Caco-2 (cell line): ENCODE measurements at regions not wholly inside any gene's neighbourhood (a gene's known extent, or its start where the extent isn't known, plus 50 kb on each side); places are given as distances from the start of the nearest gene placed in this dataset.

Experiments used
- BruUV-seq: library from RNA; stranded (reverse); fragments of 400-500 nt; replicated peaks from 2 replicates; lab custom pipeline; 2021; lab: Mats Ljungman, UMichigan
- CTCF ChIA-PET: fragments of 300-600 bp; sonication (Branson Sonifier 250); formaldehyde crosslinking; loops from one replicate; lab custom pipeline; 2022; ENCODE audit warnings: antibody characterized with exemption; lab: Charles Lee
- POLR2A ChIA-PET: fragments of 300-600 bp; sonication (Branson Sonifier 250); formaldehyde crosslinking; loops from one replicate; lab custom pipeline; 2022; ENCODE audit warnings: antibody characterized with exemption; lab: Charles Lee
- DNase-seq, 2 experiments: peaks; one replicate each; pipeline versions ENCODE4 v3.0.0 to v3.0.0-alpha.2; 2020 to 2022
- H3K27me3 ChIP-seq: replicated peaks from 2 replicates; pipeline ENCODE4 v1.6.0; 2011; ENCODE audit warnings: low read length; ENCODE audit not compliant: control insufficient read depth, insufficient read depth
- H3K36me3 ChIP-seq: 2 replicates; pipeline ENCODE4 v1.5.1; 2011; ENCODE audit warnings: low read length; ENCODE audit not compliant: control insufficient read depth, insufficient read depth
- H3K4me1 ChIP-seq: fragments of 250-450 bp; sonication (Bioruptor Pico); 2 replicates; pipeline ENCODE4 v1.5.1; 2020; ENCODE audit warnings: mild to moderate bottlenecking
- H3K4me3 ChIP-seq: 2 replicates; pipeline ENCODE4 v1.5.1; 2011; ENCODE audit warnings: low read depth, mild to moderate bottlenecking, control low read depth, low read length
- H3K9me3 ChIP-seq: fragments of 250-450 bp; sonication (Bioruptor Pico); 2 replicates; pipeline ENCODE4 v1.5.1; 2020; ENCODE audit warnings: mild to moderate bottlenecking, moderate library complexity
- H3K27ac Mint-ChIP-seq: one replicate; pipeline ENCODE4 v1.8.0; 2022; ENCODE audit warnings: mixed read lengths; ENCODE audit not compliant: unreplicated experiment
- H3K27me3 Mint-ChIP-seq: one replicate; pipeline ENCODE4 v1.8.0; 2022; ENCODE audit warnings: mixed read lengths; ENCODE audit not compliant: insufficient read depth, unreplicated experiment
- H3K36me3 Mint-ChIP-seq: one replicate; pipeline ENCODE4 v1.8.0; 2022; ENCODE audit warnings: mild to moderate bottlenecking, mixed read lengths; ENCODE audit not compliant: insufficient read depth, unreplicated experiment
- H3K4me1 Mint-ChIP-seq: one replicate; pipeline ENCODE4 v1.8.0; 2022; ENCODE audit warnings: low read depth, mixed read lengths; ENCODE audit not compliant: unreplicated experiment
- H3K4me3 Mint-ChIP-seq: one replicate; pipeline ENCODE4 v1.8.0; 2022; ENCODE audit warnings: mild to moderate bottlenecking, moderate library complexity, mixed read lengths; ENCODE audit not compliant: unreplicated experiment
- H3K9me3 Mint-ChIP-seq: one replicate; pipeline ENCODE4 v1.8.0; 2022; ENCODE audit warnings: mixed read lengths; ENCODE audit not compliant: unreplicated experiment
- intact Hi-C: fragments of 100-400 bp; cut with micrococcal nuclease; formaldehyde crosslinking; loops from one replicate; pipeline ENCODE4 v1.10.0; 2022; ENCODE audit not compliant: unreplicated experiment
- TF ChIP-seq, protein P1 (sequence below), 2 experiments: fragments of 200-600 bp in 1 of 2; IDR thresholded peaks; 1 replicate in 1 of 2; 2 replicates in 1 of 2; pipeline versions ENCODE4 v1.5.1 to v1.8.0; 2011 to 2022; ENCODE audit warnings: antibody characterized with exemption in 1 of 2, control low read depth in 1 of 2, inconsistent platforms in 1 of 2, low read depth in 1 of 2, low read length in 1 of 2, mild to moderate bottlenecking in 1 of 2, moderate library complexity in 1 of 2; ENCODE audit not compliant: insufficient read depth in 1 of 2, severe bottlenecking in 1 of 2, unreplicated experiment in 1 of 2

DNA sequence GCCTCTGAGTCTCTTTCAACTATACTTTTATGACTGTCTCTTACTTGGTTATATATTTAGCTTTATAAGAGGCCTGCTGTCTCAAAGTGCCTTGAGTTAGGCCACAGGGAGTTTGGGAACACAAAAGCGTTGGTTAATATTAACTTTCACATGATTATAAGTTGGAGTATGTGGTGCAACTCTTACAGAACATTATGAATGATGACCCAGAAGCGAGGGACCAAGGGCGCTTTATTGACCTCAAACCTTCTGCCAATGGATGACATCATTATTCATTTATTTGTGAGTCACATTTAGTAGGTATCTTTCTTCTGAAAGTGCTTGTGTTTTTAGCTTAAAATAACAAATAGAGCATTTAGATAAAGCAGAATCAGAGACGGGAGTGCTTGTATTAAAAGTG is 298.0 kb upstream of the ZC3H12C start:
- TF ChIP-seq, protein P1, sequence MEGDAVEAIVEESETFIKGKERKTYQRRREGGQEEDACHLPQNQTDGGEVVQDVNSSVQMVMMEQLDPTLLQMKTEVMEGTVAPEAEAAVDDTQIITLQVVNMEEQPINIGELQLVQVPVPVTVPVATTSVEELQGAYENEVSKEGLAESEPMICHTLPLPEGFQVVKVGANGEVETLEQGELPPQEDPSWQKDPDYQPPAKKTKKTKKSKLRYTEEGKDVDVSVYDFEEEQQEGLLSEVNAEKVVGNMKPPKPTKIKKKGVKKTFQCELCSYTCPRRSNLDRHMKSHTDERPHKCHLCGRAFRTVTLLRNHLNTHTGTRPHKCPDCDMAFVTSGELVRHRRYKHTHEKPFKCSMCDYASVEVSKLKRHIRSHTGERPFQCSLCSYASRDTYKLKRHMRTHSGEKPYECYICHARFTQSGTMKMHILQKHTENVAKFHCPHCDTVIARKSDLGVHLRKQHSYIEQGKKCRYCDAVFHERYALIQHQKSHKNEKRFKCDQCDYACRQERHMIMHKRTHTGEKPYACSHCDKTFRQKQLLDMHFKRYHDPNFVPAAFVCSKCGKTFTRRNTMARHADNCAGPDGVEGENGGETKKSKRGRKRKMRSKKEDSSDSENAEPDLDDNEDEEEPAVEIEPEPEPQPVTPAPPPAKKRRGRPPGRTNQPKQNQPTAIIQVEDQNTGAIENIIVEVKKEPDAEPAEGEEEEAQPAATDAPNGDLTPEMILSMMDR (IDR thresholded peaks at IDR 0.05; ENCODE audit: insufficient read depth in 1 of 2, low read depth in 1 of 2, low read length in 1 of 2, severe bottlenecking in 1 of 2, unreplicated experiment in 1 of 2), result no peak
- ChIA-PET CTCF (interaction anchor here (0.6 kb wide), 1 partner anchor 582 kb away, joined by 3 read pairs; no protein-coding TSS in a partner anchor), POLR2A (no interaction called here)
- Mint-ChIP-seq H3K4me1 (no peaks in the 10 kb centered on the region), H3K27ac (no peak overlapping the region), H3K9me3 (no peaks in the 10 kb centered on the region), H3K36me3 (no peaks in the 10 kb centered on the region), H3K27me3 (peaks cover 3% of the 10 kb centered on the region), H3K4me3 (no peak overlapping the region)
- Histone ChIP-seq H3K4me3 (no peak overlapping the region), H3K27me3 (no peaks in the 10 kb centered on the region), H3K4me1 (no peaks in the 10 kb centered on the region), H3K36me3 (no peaks in the 10 kb centered on the region), H3K9me3 (no peaks in the 10 kb centered on the region)
- intact Hi-C loops, result no loop called here
- BruUV-seq, result no TSS peak
- no peak for DNase-seq

DNA sequence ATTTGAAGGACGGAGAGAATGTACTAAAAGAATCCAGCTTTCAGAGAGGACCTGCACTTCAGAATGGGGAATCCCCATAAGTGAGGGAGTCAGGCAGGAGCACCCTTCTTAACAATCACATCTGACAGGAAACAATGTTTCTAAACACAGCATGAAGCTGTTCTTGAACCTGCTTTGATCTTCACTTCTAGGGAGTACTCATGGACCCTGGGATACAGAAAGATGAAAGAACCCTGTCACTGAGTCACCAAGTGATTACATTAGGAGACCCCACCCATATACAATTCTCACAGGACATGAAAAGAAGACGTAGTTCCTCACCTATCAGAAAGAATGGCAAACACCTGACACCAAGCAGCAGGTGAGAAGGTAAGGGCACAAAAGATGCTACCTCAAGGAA is 296.9 kb upstream of the ZC3H12C start:
- CTCF ChIA-PET, result no interaction called here
- Histone ChIP-seq H3K4me1 (no peaks in the 10 kb centered on the region), H3K27me3 (no peaks in the 10 kb centered on the region), H3K9me3 (no peaks in the 10 kb centered on the region), H3K36me3 (no peaks in the 10 kb centered on the region), H3K4me3 (no peak overlapping the region)
- H3K36me3 Mint-ChIP-seq, result no peaks in the 10 kb centered on the region
- no peak overlapping the region for H3K27ac Mint-ChIP-seq
- TF ChIP-seq, protein P1 (IDR thresholded peaks at IDR 0.05; ENCODE audit: insufficient read depth in 1 of 2, low read depth in 1 of 2, low read length in 1 of 2, severe bottlenecking in 1 of 2, unreplicated experiment in 1 of 2), result no peak
- H3K27me3 Mint-ChIP-seq, result peaks cover 7% of the 10 kb centered on the region
- BruUV-seq, result no TSS peak
- no peaks in the 10 kb centered on the region for H3K4me1 Mint-ChIP-seq
- no peak for DNase-seq
- POLR2A ChIA-PET, result no interaction called here
- no peaks in the 10 kb centered on the region for H3K9me3 Mint-ChIP-seq
- intact Hi-C loops, result no loop called here
- H3K4me3 Mint-ChIP-seq, result no peak overlapping the region

- CTCF ChIA-PET, result no interaction called here
- POLR2A ChIA-PET, result no interaction called here
- no peaks in the 10 kb centered on the region for H3K4me1 Mint-ChIP-seq
- Histone ChIP-seq H3K9me3 (no peaks in the 10 kb centered on the region), H3K27me3 (no peaks in the 10 kb centered on the region), H3K36me3 (no peaks in the 10 kb centered on the region), H3K4me3 (no peak overlapping the region), H3K4me1 (no peaks in the 10 kb centered on the region)
- intact Hi-C loops, result no loop called here
- H3K27ac Mint-ChIP-seq, result no peak overlapping the region
- H3K9me3 Mint-ChIP-seq, result no peaks in the 10 kb centered on the region
- BruUV-seq, result no TSS peak
- TF ChIP-seq, protein P1 (IDR thresholded peaks at IDR 0.05; ENCODE audit: insufficient read depth in 1 of 2, low read depth in 1 of 2, low read length in 1 of 2, severe bottlenecking in 1 of 2, unreplicated experiment in 1 of 2), result no peak
- peaks cover 7% of the 10 kb centered on the region for H3K27me3 Mint-ChIP-seq
- H3K36me3 Mint-ChIP-seq, result no peaks in the 10 kb centered on the region
- H3K4me3 Mint-ChIP-seq, result no peak overlapping the region
- DNase-seq, result no peak
Measured at GRCh38 chr11:109798521-109798920, 294.7 kb upstream of the ZC3H12C start.
